GM23248 (cell line): ENCODE measurements at regions not wholly inside any gene's neighbourhood (a gene's known extent, or its start where the extent isn't known, plus 50 kb on each side); places are given as distances from the start of the nearest gene placed in this dataset.
"Not testable (repeated sequence)": the region's sequence is repeated elsewhere in the genome, so short reads cannot be mapped to it uniquely, and the experiment has no call there.

Source experiments
- DNase-seq: peaks from one replicate; pipeline ENCODE4 v3.0.0-alpha.2; 2015
- H2AFZ ChIP-seq: fragments of 200-600 bp; sonication (generic); 2 replicates; pipeline ENCODE4 v1.6.1; 2016; ENCODE audit warnings: antibody characterized with exemption
- H3F3A ChIP-seq: fragments of 200-600 bp; sonication (generic); 2 replicates; pipeline ENCODE4 v1.6.1; 2016; ENCODE audit warnings: mild to moderate bottlenecking, antibody characterized with exemption, mixed run types; ENCODE audit not compliant: insufficient read depth
- H3K27ac ChIP-seq: fragments of 200-600 bp; sonication (generic); 2 replicates; pipeline ENCODE4 v1.5.1; 2016; ENCODE audit warnings: mild to moderate bottlenecking
- H3K27me3 ChIP-seq: fragments of 200-600 bp; sonication (generic); replicated peaks from 2 replicates; pipeline ENCODE4 v1.6.1; 2016; ENCODE audit warnings: mild to moderate bottlenecking; ENCODE audit not compliant: insufficient read depth
- H3K36me3 ChIP-seq: fragments of 200-600 bp; sonication (generic); 2 replicates; pipeline ENCODE4 v1.6.1; 2016; ENCODE audit warnings: low read depth, mild to moderate bottlenecking
- H3K4me1 ChIP-seq: fragments of 200-600 bp; sonication (generic); 2 replicates; pipeline ENCODE4 v1.6.1; 2016; ENCODE audit warnings: mild to moderate bottlenecking; ENCODE audit not compliant: insufficient read depth
- H3K4me2 ChIP-seq: fragments of 200-600 bp; sonication (generic); one replicate; pipeline ENCODE4 v1.6.1; 2016; ENCODE audit warnings: mild to moderate bottlenecking; ENCODE audit not compliant: unreplicated experiment
- H3K4me3 ChIP-seq: fragments of 200-600 bp; sonication (generic); 2 replicates; pipeline ENCODE4 v1.5.1; 2016; ENCODE audit warnings: mild to moderate bottlenecking
- H3K79me2 ChIP-seq: fragments of 200-600 bp; sonication (generic); 2 replicates; pipeline ENCODE4 v1.6.1; 2016; ENCODE audit warnings: mild to moderate bottlenecking; ENCODE audit not compliant: insufficient read depth
- H3K9ac ChIP-seq: fragments of 200-600 bp; sonication (generic); 2 replicates; pipeline ENCODE4 v1.6.1; 2016; ENCODE audit warnings: mild to moderate bottlenecking
- H3K9me2 ChIP-seq: fragments of 200-600 bp; sonication (generic); 2 replicates; pipeline ENCODE4 v1.6.1; 2016; ENCODE audit warnings: mixed run types, mild to moderate bottlenecking, moderate library complexity; ENCODE audit not compliant: insufficient read depth
- H3K9me3 ChIP-seq: fragments of 200-600 bp; sonication (generic); one replicate; pipeline ENCODE4 v1.6.1; 2017; ENCODE audit warnings: low read depth
- H4K20me1 ChIP-seq: fragments of 200-600 bp; sonication (generic); 2 replicates; pipeline ENCODE4 v1.6.0; 2016; ENCODE audit not compliant: insufficient read depth
- EZH2 ChIP-seq: fragments of 200-600 bp; sonication (generic); IDR thresholded peaks from 2 replicates; pipeline ENCODE4 v1.6.1; 2018; ENCODE audit warnings: antibody characterized with exemption, mild to moderate bottlenecking; ENCODE audit not compliant: insufficient read depth, poor library complexity, severe bottlenecking
- EZH2phosphoT487 ChIP-seq: fragments of 200-600 bp; sonication (generic); IDR thresholded peaks from 2 replicates; pipeline ENCODE4 v1.6.1; 2018; ENCODE audit warnings: antibody characterized with exemption, moderate library complexity, mild to moderate bottlenecking, low read depth; ENCODE audit not compliant: insufficient read depth
- WGBS, 2 experiments: methylation state at CpG; one replicate each; pipeline ENCODE4 v1.1.6; 2015 to 2017; ENCODE audit warnings: low lambda C conversion rate in 2 of 2, low coverage in 1 of 2; ENCODE audit errors: missing lambda C conversion rate in 2 of 2; 5-methylcytosine and 5-hydroxymethylcytosine counted together
- in situ Hi-C: fragments of 300-500 bp; cut with MboI; formaldehyde crosslinking; loops from 2 replicates; pipeline ENCODE4 v1.15.0; 2020

DNA sequence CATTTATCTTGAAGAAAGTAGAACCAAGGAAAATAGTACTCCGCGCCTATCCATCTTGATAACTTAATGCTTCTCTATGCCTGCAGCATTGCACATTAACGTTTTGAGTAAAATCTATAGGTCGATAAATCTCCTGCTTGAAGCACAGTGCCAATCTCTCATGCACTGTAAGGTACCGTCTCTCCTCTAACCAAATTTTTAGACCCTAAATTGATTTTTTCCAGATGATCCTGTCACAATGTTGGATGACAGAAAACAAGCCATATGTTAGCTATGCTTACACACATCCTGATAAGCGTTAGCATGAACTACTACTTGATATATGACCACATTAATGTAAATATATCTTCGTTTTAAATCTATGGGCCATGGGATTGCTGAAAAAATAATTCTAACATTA lies 723.8 kb upstream of the CDH6 start:
- H3K9me2 ChIP-seq, result no peaks in the 10 kb centered on the region
- H3K36me3 ChIP-seq, result no peaks in the 10 kb centered on the region
- 25 to 27% methylated on average over 7 of the region's 7 CpGs for WGBS, 2 experiments
- no peaks in the 10 kb centered on the region for H3F3A ChIP-seq
- no peak overlapping the region for H2AFZ ChIP-seq
- H3K4me3 ChIP-seq, result no peak overlapping the region
- no peaks in the 10 kb centered on the region for H3K27me3 ChIP-seq
- no peak for DNase-seq
- TF ChIP-seq EZH2 (no peak), EZH2phosphoT487 (no peak)
- H3K27ac ChIP-seq, result no peak overlapping the region
- in situ Hi-C loops, result no loop called here
- no peaks in the 10 kb centered on the region for H4K20me1 ChIP-seq
- H3K9me3 ChIP-seq, result no peaks in the 10 kb centered on the region
- no peaks in the 10 kb centered on the region for H3K79me2 ChIP-seq
- H3K4me2 ChIP-seq, result no peak overlapping the region
- H3K9ac ChIP-seq, result no peak overlapping the region
- H3K4me1 ChIP-seq, result no peaks in the 10 kb centered on the region

DNA sequence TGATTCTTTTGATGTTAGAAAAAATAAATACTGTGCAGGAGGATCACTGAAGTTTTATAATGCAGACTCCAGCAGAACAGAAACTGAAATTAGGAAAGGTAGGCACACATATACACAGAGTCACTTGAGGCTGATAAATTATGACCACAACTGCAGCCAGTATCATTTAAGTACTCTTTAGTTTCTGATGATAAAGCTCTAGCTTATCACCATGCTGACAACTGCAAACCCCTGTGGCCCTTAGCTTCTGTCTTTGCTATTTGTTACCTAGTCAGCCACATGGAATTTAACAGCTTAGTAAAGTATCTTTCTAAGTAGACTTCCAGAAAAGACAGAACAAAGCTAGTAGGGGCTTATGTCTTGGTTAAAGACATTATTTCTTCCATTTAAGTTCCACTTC lies 734.8 kb upstream of the CDH6 start:
- H3F3A ChIP-seq, result no peaks in the 10 kb centered on the region
- H3K9me2 ChIP-seq, result no peaks in the 10 kb centered on the region
- H3K27ac ChIP-seq, result no peak overlapping the region
- H3K9me3 ChIP-seq, result no peaks in the 10 kb centered on the region
- no peaks in the 10 kb centered on the region for H3K36me3 ChIP-seq
- H3K79me2 ChIP-seq, result no peaks in the 10 kb centered on the region
- H4K20me1 ChIP-seq, result no peaks in the 10 kb centered on the region
- in situ Hi-C loops, result no loop called here
- H3K4me2 ChIP-seq, result no peak overlapping the region
- no peak overlapping the region for H2AFZ ChIP-seq
- no peak for DNase-seq
- no peak overlapping the region for H3K4me3 ChIP-seq
- H3K27me3 ChIP-seq, result no peaks in the 10 kb centered on the region
- H3K4me1 ChIP-seq, result no peaks in the 10 kb centered on the region
- no peak overlapping the region for H3K9ac ChIP-seq
- TF ChIP-seq EZH2 (no peak), EZH2phosphoT487 (no peak)

DNA sequence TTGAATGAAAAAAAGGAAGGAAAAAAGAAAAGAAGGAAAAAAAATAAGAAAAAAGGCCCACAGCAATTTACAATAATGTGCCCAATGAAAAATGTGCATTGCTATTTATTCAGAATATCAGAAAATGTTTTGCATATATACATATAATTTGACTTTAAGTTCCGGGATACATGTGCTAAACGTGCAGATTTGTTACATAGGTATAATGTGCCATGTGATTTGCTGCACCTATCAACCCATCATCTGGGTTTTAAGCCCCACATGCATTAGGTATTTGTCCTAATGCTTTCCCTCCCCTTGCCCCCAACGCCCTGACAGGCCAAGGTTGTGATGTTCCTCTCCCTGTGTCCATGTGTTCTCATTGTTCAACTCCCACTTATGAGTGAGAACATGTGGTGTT lies 738.0 kb upstream of the CDH6 start:
- H3K9me3 ChIP-seq, H4K20me1 ChIP-seq, H3K36me3 ChIP-seq, H2AFZ ChIP-seq, DNase-seq, H3K4me3 ChIP-seq, H3K4me2 ChIP-seq, in situ Hi-C loops, H3K4me1 ChIP-seq, H3K9ac ChIP-seq, H3K27me3 ChIP-seq, H3K9me2 ChIP-seq, H3F3A ChIP-seq, H3K27ac ChIP-seq, H3K79me2 ChIP-seq: not testable (repeated sequence)
- WGBS, 2 experiments, result 20 to 41% methylated on average over 3 of the region's 3 CpGs

DNA sequence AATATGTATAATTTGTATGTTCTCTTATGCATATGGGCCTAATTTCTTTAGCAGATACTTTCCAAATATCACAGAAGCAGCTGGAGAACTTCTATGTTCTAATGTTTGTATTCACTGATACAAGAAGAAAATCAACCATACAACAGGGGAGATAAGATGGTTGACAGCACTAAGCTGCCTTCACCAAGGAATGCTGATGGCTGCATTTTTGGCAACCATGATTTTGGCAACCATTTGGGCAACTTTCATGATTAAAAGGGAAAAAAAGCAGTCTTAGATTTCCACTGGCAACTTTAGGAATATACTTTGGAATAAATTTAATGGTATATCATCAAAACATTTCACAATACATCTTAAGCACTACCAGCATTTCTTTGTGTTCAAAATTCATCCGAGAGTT lies 740.3 kb upstream of the CDH6 start:
- no peak overlapping the region for H3K4me3 ChIP-seq
- no peaks in the 10 kb centered on the region for H3K4me1 ChIP-seq
- H2AFZ ChIP-seq, result no peak overlapping the region
- H3K9ac ChIP-seq, result no peak overlapping the region
- no peak overlapping the region for H3K27ac ChIP-seq
- WGBS, 2 experiments, result 23 to 28% methylated on average over 1 of the region's 1 CpG
- in situ Hi-C loops, result no loop called here
- H3F3A ChIP-seq, result no peaks in the 10 kb centered on the region
- H3K27me3 ChIP-seq, result no peaks in the 10 kb centered on the region
- no peak for DNase-seq
- H3K36me3 ChIP-seq, result no peaks in the 10 kb centered on the region
- H3K4me2 ChIP-seq, result no peak overlapping the region
- H4K20me1 ChIP-seq, result no peaks in the 10 kb centered on the region
- TF ChIP-seq EZH2phosphoT487 (no peak), EZH2 (no peak)
- H3K79me2 ChIP-seq, result no peaks in the 10 kb centered on the region
- H3K9me2 ChIP-seq, result 0 out of 2 replicates have a peak, but pooled peaks cover 4% of the 10 kb centered on the region
- H3K9me3 ChIP-seq, result no peaks in the 10 kb centered on the region

DNA sequence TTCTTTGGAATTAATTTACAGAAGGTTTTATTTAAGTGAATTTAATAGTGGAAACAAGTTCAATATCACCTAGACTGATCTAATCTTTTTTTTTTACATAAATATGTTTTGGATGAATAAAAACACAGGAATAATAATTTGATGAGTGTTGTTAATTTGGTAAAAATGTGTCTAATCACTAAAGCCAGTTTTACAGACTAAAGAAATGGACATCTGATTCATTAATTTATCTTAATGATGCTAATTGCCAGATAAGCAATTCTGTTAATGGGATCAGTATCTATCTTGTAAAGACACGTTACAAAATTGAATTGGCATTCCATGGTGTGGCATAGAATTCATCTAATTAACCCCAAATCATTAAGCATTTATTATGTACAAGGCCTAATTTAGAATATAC lies 743.3 kb upstream of the CDH6 start:
- Histone ChIP-seq H3K79me2 (no peaks in the 10 kb centered on the region), H3K9me3 (no peaks in the 10 kb centered on the region), H3K9me2 (0 out of 2 replicates have a peak, but pooled peaks cover 4% of the 10 kb centered on the region), H3K27ac (no peak overlapping the region), H3K4me1 (no peaks in the 10 kb centered on the region), H4K20me1 (no peaks in the 10 kb centered on the region), H3F3A (no peaks in the 10 kb centered on the region), H3K27me3 (no peaks in the 10 kb centered on the region), H2AFZ (no peak overlapping the region), H3K4me3 (no peak overlapping the region), H3K9ac (no peak overlapping the region), H3K36me3 (no peaks in the 10 kb centered on the region), H3K4me2 (no peak overlapping the region)
- WGBS, 2 experiments, result 8 to 9% methylated on average over 1 of the region's 1 CpG
- TF ChIP-seq EZH2 (no peak), EZH2phosphoT487 (no peak)
- in situ Hi-C loops, result no loop called here
- no peak for DNase-seq
